H1 (cell line): ENCODE measurements at regions not wholly inside any gene's neighbourhood (a gene's known extent, or its start where the extent isn't known, plus 50 kb on each side); places are given as distances from the start of the nearest gene placed in this dataset.

Source experiments
- CTCF ChIA-PET: fragments of 300-600 bp; sonication (Branson Sonifier 250); formaldehyde crosslinking; loops from one replicate; lab custom pipeline; 2021; ENCODE audit not compliant: partially characterized antibody; lab: Charles Lee
- POLR2A ChIA-PET: fragments of 300-600 bp; sonication (Branson Sonifier 250); formaldehyde crosslinking; loops from one replicate; lab custom pipeline; 2021; ENCODE audit warnings: inconsistent platforms; ENCODE audit not compliant: partially characterized antibody; lab: Charles Lee
- DNase-seq, 2 experiments: peaks; one replicate each; pipeline versions ENCODE4 v3.0.0 to v3.0.0-alpha.2; 2010 to 2022; ENCODE audit warnings: low spot score in 2 of 2, low read depth in 1 of 2, mixed read lengths in 1 of 2
- FAIRE-seq: peaks from 2 replicates; lab custom pipeline; 2011; peaks lifted over from hg19 to GRCh38; lab: Jason Lieb, UNC
- H2AFZ ChIP-seq: 2 replicates; pipeline ENCODE4 v1.8.1; 2012; ENCODE audit warnings: low read length, inconsistent platforms
- H2AK5ac ChIP-seq: 2 replicates; pipeline ENCODE4 v1.6.1; 2013; ENCODE audit warnings: low read depth, low read length
- H2BK120ac ChIP-seq: replicated peaks from 2 replicates; pipeline ENCODE3; 2013; ENCODE audit warnings: low read depth, low read length, inconsistent platforms
- H2BK12ac ChIP-seq: 2 replicates; pipeline ENCODE4 v1.6.1; 2013; ENCODE audit warnings: low read depth, low read length
- H2BK15ac ChIP-seq: 2 replicates; pipeline ENCODE4 v1.6.1; 2013; ENCODE audit warnings: low read length
- H2BK20ac ChIP-seq: 2 replicates; pipeline ENCODE4 v1.6.1; 2013; ENCODE audit warnings: low read length
- H2BK5ac ChIP-seq: 2 replicates; pipeline ENCODE4 v1.6.1; 2013; ENCODE audit warnings: low read depth, low read length
- H3K14ac ChIP-seq: 2 replicates; pipeline ENCODE4 v1.6.1; 2013; ENCODE audit warnings: inconsistent platforms; ENCODE audit not compliant: insufficient read length
- H3K18ac ChIP-seq: 2 replicates; pipeline ENCODE4 v1.6.1; 2013; ENCODE audit warnings: low read length; ENCODE audit errors: extremely low read depth
- H3K23ac ChIP-seq: 2 replicates; pipeline ENCODE4 v1.6.1; 2013; ENCODE audit warnings: inconsistent platforms; ENCODE audit not compliant: insufficient read length
- H3K23me2 ChIP-seq: 2 replicates; pipeline ENCODE4 v1.6.1; 2013; ENCODE audit warnings: low read depth, low read length
- H3K27ac ChIP-seq: 2 replicates; pipeline ENCODE4 v1.6.1; 2011; ENCODE audit warnings: low read depth, low read length, inconsistent platforms
- H3K27me3 ChIP-seq, 4 experiments: replicated peaks in 1 of 4; 1 replicate in 1 of 4; 2 replicates in 3 of 4; pipeline versions ENCODE4 v1.6.1 to v1.8.1; 2011 to 2013; ENCODE audit warnings: low read length in 3 of 4, mild to moderate bottlenecking in 3 of 4, inconsistent platforms in 2 of 4, mixed read lengths in 2 of 4, moderate library complexity in 1 of 4; ENCODE audit not compliant: control insufficient read depth in 3 of 4, insufficient read depth in 3 of 4; ENCODE audit errors: extremely low read depth in 1 of 4
- H3K36me3 ChIP-seq, 4 experiments: 2 replicates each; pipeline versions ENCODE4 v1.6.1 to v1.8.1; 2011 to 2013; ENCODE audit warnings: mild to moderate bottlenecking in 4 of 4, low read length in 3 of 4, moderate library complexity in 2 of 4, control low read depth in 1 of 4, inconsistent platforms in 1 of 4; ENCODE audit not compliant: insufficient read depth in 4 of 4, control insufficient read depth in 2 of 4
- H3K4ac ChIP-seq: replicated peaks from 2 replicates; pipeline ENCODE3; 2013; ENCODE audit warnings: low read length, low read depth, mixed read lengths, inconsistent platforms; ENCODE audit not compliant: insufficient read length
- H3K4me1 ChIP-seq, 4 experiments: replicated peaks in 1 of 4; 1 replicate in 1 of 4; 2 replicates in 3 of 4; pipeline versions ENCODE4 v1.6.1 to v1.8.1; 2011 to 2013; ENCODE audit warnings: low read length in 3 of 4, inconsistent platforms in 2 of 4, mixed read lengths in 1 of 4; ENCODE audit not compliant: insufficient read depth in 4 of 4, control insufficient read depth in 3 of 4
- H3K4me2 ChIP-seq, 2 experiments: 2 replicates each; pipeline versions ENCODE4 v1.6.1 to v1.8.1; 2011 to 2013; ENCODE audit warnings: low read depth in 2 of 2, low read length in 2 of 2, control low read depth in 1 of 2, inconsistent platforms in 1 of 2, mild to moderate bottlenecking in 1 of 2; ENCODE audit not compliant: insufficient read depth in 1 of 2
- H3K4me3 ChIP-seq, 4 experiments: fragments of 200-600, 300-600 bp in 1 of 4; sonication (generic), shearing (Covaris generic), sonication (Bioruptor Twin) in 1 of 4; 2 replicates each; pipeline versions ENCODE4 v1.5.1 to v1.8.1; 2011 to 2016; ENCODE audit warnings: low read length in 4 of 4, low read depth in 3 of 4, control low read depth in 2 of 4, inconsistent platforms in 2 of 4, mild to moderate bottlenecking in 2 of 4, mixed read lengths in 1 of 4, moderate library complexity in 1 of 4; ENCODE audit not compliant: insufficient read depth in 2 of 4; ENCODE audit errors: extremely low read depth in 1 of 4
- H3K56ac ChIP-seq: replicated peaks from 2 replicates; pipeline ENCODE3; 2013; ENCODE audit warnings: low read depth, mild to moderate bottlenecking, mixed read lengths, low read length, inconsistent platforms; ENCODE audit not compliant: insufficient read length
- H3K79me1 ChIP-seq: 2 replicates; pipeline ENCODE4 v1.6.1; 2013; ENCODE audit warnings: low read depth, low read length, control low read depth
- H3K79me2 ChIP-seq, 2 experiments: 2 replicates each; pipeline versions ENCODE4 v1.6.1 to v1.8.1; 2012 to 2013; ENCODE audit warnings: low read length in 2 of 2, mild to moderate bottlenecking in 2 of 2, inconsistent platforms in 1 of 2; ENCODE audit not compliant: insufficient read depth in 2 of 2, control insufficient read depth in 1 of 2
- H3K9ac ChIP-seq, 4 experiments: replicated peaks in 1 of 4; 1 replicate in 1 of 4; 2 replicates in 3 of 4; pipeline versions ENCODE4 v1.6.1 to v1.8.1; 2011 to 2013; ENCODE audit warnings: low read depth in 3 of 4, low read length in 3 of 4, control low read depth in 2 of 4, mild to moderate bottlenecking in 2 of 4, moderate library complexity in 2 of 4, inconsistent platforms in 1 of 4; ENCODE audit errors: extremely low read depth in 1 of 4
- H3K9me3 ChIP-seq, 2 experiments: 2 replicates each; pipeline versions ENCODE4 v1.6.1 to v1.8.1; 2012 to 2013; ENCODE audit warnings: mild to moderate bottlenecking in 2 of 2, moderate library complexity in 2 of 2, control low read depth in 1 of 2, inconsistent platforms in 1 of 2, low read depth in 1 of 2, low read length in 1 of 2, mixed read lengths in 1 of 2; ENCODE audit not compliant: insufficient read depth in 2 of 2
- H4K20me1 ChIP-seq, 2 experiments: replicated peaks in 1 of 2; 2 replicates each; pipeline versions ENCODE3 to v1.8.1; 2011 to 2013; ENCODE audit warnings: inconsistent platforms in 2 of 2, low read length in 2 of 2, mild to moderate bottlenecking in 1 of 2; ENCODE audit not compliant: insufficient read depth in 2 of 2, control insufficient read depth in 1 of 2
- H4K5ac ChIP-seq: 2 replicates; pipeline ENCODE4 v1.6.1; 2013; ENCODE audit warnings: low read length, low read depth, mixed read lengths, inconsistent platforms; ENCODE audit not compliant: insufficient read length
- H4K8ac ChIP-seq: 2 replicates; pipeline ENCODE4 v1.8.0; 2013; ENCODE audit warnings: mild to moderate bottlenecking, moderate library complexity, low read length, inconsistent platforms; ENCODE audit not compliant: insufficient read depth; ENCODE audit errors: extremely low read depth
- H4K91ac ChIP-seq: replicated peaks from 2 replicates; pipeline ENCODE3; 2013; ENCODE audit warnings: low read length, mixed read lengths, inconsistent platforms; ENCODE audit not compliant: insufficient read length
- CREB1 ChIP-seq: IDR thresholded peaks from 2 replicates; pipeline ENCODE4 v1.6.1; 2012; ENCODE audit warnings: inconsistent platforms
- EP300 ChIP-seq, 2 experiments: IDR thresholded peaks; 1 replicate in 1 of 2; 2 replicates in 1 of 2; pipeline ENCODE4 v1.6.1; 2011 to 2012; ENCODE audit warnings: low read depth in 2 of 2, low read length in 2 of 2, mild to moderate bottlenecking in 2 of 2, borderline replicate concordance in 1 of 2, inconsistent platforms in 1 of 2, moderate library complexity in 1 of 2
- JUN ChIP-seq: IDR thresholded peaks from 2 replicates; pipeline ENCODE4 v1.6.1; 2011; ENCODE audit warnings: low read depth, mild to moderate bottlenecking, improper control_type of control experiment, low read length
- KDM5A ChIP-seq: fragments of 200-600 bp; IDR thresholded peaks from 2 replicates; pipeline ENCODE4 v1.7.1; 2012; ENCODE audit warnings: mild to moderate bottlenecking, low read length, inconsistent platforms, mixed read lengths
- WGBS, 2 experiments: shearing (Covaris generic) in 1 of 2; methylation state at CpG; one replicate each; pipeline versions ENCODE4 v1.1.6 to v1.1.7; 2013 to 2015; ENCODE audit warnings: low lambda C conversion rate in 2 of 2, mixed read lengths in 2 of 2, inconsistent platforms in 1 of 2, low coverage in 1 of 2, missing lambda C conversion rate in 1 of 2; ENCODE audit not compliant: insufficient replicate concordance in 2 of 2, insufficient coverage in 1 of 2, insufficient read length in 1 of 2; ENCODE audit errors: extremely low coverage in 1 of 2, missing lambda C conversion rate in 1 of 2; 5-methylcytosine and 5-hydroxymethylcytosine counted together

GRCh38 chr14:34254031-34254430, 208.0 kb downstream of the SPTSSA start:
- WGBS, 2 experiments, result 86 to 100% methylated on average over 1 of the region's 1 CpG
- H2AFZ ChIP-seq, result no peak overlapping the region

More at GRCh38 chr14:34254031-34254430, 208.0 kb downstream of the SPTSSA start:
- Histone ChIP-seq H2BK120ac (no peak overlapping the region), H3K9ac (no peak overlapping the region), H2BK20ac (no peak overlapping the region), H2BK12ac (no peak overlapping the region), H2BK15ac (no peak overlapping the region), H3K9me3 (no peaks in the 10 kb centered on the region), H3K27ac (no peak overlapping the region), H3K4ac (no peak overlapping the region), H3K79me2 (no peaks in the 10 kb centered on the region), H3K14ac (no peak overlapping the region), H3K79me1 (no peaks in the 10 kb centered on the region), H4K8ac (no peak overlapping the region), H3K4me1 (no peaks in the 10 kb centered on the region), H3K18ac (no peak overlapping the region), H2AK5ac (no peak overlapping the region), H4K91ac (no peak overlapping the region), H3K4me2 (no peak overlapping the region), H4K5ac (no peak overlapping the region), H4K20me1 (no peaks in the 10 kb centered on the region), H3K23me2 (no peaks in the 10 kb centered on the region), H3K56ac (no peak overlapping the region), H3K23ac (no peak overlapping the region), H3K36me3 (no peaks in the 10 kb centered on the region), H3K4me3 (no peak overlapping the region)
- DNase-seq (no peak), FAIRE-seq (no peak)
- ChIA-PET CTCF (interaction anchor here (1.4 kb wide), 1 partner anchor 26 kb away, joined by 3 read pairs; no protein-coding TSS in a partner anchor), POLR2A (no interaction called here)
- TF ChIP-seq KDM5A, result no peak
- TF ChIP-seq EP300 (IDR thresholded peaks at IDR 0.05; ENCODE audit: borderline replicate concordance in 1 of 2, low read depth in 2 of 2, low read length in 2 of 2), result no peak
- TF ChIP-seq JUN, result no peak
- no peak for TF ChIP-seq CREB1
- TF ChIP-seq, all 59 proteins: peak for 0
- Histone ChIP-seq H2BK5ac (no peak overlapping the region), H3K27me3 (no peaks in the 10 kb centered on the region)
